WTC11 (cell line): ENCODE measurements at regions not wholly inside any gene's neighbourhood (a gene's known extent, or its start where the extent isn't known, plus 50 kb on each side); places are given as distances from the start of the nearest gene placed in this dataset.

Experiments used
- ATF1 ChIP-seq: sonication (generic); formaldehyde crosslinking; IDR thresholded peaks from 2 replicates; pipeline ENCODE4 v1.8.1; 2023; ENCODE audit warnings: mild to moderate bottlenecking, moderate library complexity, missing genetic modification reagents
- ELF4 ChIP-seq: sonication (generic); formaldehyde crosslinking; IDR thresholded peaks from 2 replicates; pipeline ENCODE4 v1.8.1; 2022; ENCODE audit warnings: low read depth, mild to moderate bottlenecking, moderate library complexity, missing genetic modification reagents
- NR2C2 ChIP-seq: sonication (generic); formaldehyde crosslinking; IDR thresholded peaks from 2 replicates; pipeline ENCODE4 v1.8.0; 2022; ENCODE audit warnings: mild to moderate bottlenecking, missing genetic modification reagents
- NR3C1 ChIP-seq: sonication (generic); formaldehyde crosslinking; conservative IDR thresholded peaks from 2 replicates; pipeline ENCODE4 v1.8.1; 2023; ENCODE audit warnings: low read depth, mild to moderate bottlenecking, missing genetic modification reagents
- SP1 ChIP-seq: sonication (generic); formaldehyde crosslinking; conservative IDR thresholded peaks from 2 replicates; pipeline ENCODE4 v1.8.1; 2022; ENCODE audit warnings: missing genetic modification reagents
- USF2 ChIP-seq: sonication (generic); formaldehyde crosslinking; IDR thresholded peaks from 2 replicates; pipeline ENCODE4 v1.8.1; 2023; ENCODE audit warnings: mild to moderate bottlenecking, missing genetic modification reagents, moderate library complexity
- TF ChIP-seq, protein P1 (sequence below): sonication (generic); formaldehyde crosslinking; conservative IDR thresholded peaks from 2 replicates; pipeline ENCODE4 v1.8.1; 2022; ENCODE audit warnings: mild to moderate bottlenecking, missing genetic modification reagents
- TF ChIP-seq, protein P2 (sequence below): fragments of 200-600 bp; IDR thresholded peaks from 2 replicates; pipeline ENCODE4 v1.8.0; 2022; ENCODE audit warnings: antibody characterized with exemption
- TF ChIP-seq, protein P3 (sequence below): sonication (generic); formaldehyde crosslinking; IDR thresholded peaks from 2 replicates; pipeline ENCODE4 v1.8.0; 2023; ENCODE audit warnings: missing genetic modification reagents, mild to moderate bottlenecking, borderline replicate concordance

DNA sequence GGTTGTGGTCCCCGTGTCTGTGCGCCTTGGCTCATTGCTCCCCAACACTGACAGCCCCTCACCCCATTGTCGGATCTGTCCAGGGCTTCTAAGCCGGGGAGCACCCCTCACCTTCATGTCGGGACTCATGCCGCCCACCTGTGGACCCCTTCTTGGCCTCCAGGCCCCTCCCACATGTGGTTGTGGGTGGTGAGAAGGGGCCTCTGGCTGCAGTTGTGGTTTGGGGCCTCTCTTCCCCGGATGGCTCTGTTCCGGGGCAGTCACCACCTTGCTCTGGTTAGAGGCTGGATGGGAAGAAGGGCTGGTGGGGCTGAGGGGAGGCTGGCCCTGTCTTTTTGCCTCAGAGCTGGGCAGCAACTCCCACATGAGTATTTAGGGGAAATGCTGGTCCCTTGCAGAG is 158.6 kb upstream of the C1orf174 start:
- TF ChIP-seq SP1 (CRISPR knock-in tag) (no peak), USF2 (no peak), NR3C1 (CRISPR knock-in tag) (no peak), ELF4 (no peak), ATF1 (no peak), NR2C2 (CRISPR knock-in tag) (no peak)
- TF ChIP-seq, protein P1, sequence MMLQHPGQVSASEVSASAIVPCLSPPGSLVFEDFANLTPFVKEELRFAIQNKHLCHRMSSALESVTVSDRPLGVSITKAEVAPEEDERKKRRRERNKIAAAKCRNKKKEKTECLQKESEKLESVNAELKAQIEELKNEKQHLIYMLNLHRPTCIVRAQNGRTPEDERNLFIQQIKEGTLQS (CRISPR knock-in tag), result no peak
- TF ChIP-seq, protein P2, sequence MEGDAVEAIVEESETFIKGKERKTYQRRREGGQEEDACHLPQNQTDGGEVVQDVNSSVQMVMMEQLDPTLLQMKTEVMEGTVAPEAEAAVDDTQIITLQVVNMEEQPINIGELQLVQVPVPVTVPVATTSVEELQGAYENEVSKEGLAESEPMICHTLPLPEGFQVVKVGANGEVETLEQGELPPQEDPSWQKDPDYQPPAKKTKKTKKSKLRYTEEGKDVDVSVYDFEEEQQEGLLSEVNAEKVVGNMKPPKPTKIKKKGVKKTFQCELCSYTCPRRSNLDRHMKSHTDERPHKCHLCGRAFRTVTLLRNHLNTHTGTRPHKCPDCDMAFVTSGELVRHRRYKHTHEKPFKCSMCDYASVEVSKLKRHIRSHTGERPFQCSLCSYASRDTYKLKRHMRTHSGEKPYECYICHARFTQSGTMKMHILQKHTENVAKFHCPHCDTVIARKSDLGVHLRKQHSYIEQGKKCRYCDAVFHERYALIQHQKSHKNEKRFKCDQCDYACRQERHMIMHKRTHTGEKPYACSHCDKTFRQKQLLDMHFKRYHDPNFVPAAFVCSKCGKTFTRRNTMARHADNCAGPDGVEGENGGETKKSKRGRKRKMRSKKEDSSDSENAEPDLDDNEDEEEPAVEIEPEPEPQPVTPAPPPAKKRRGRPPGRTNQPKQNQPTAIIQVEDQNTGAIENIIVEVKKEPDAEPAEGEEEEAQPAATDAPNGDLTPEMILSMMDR, result no peak
- TF ChIP-seq, protein P3, sequence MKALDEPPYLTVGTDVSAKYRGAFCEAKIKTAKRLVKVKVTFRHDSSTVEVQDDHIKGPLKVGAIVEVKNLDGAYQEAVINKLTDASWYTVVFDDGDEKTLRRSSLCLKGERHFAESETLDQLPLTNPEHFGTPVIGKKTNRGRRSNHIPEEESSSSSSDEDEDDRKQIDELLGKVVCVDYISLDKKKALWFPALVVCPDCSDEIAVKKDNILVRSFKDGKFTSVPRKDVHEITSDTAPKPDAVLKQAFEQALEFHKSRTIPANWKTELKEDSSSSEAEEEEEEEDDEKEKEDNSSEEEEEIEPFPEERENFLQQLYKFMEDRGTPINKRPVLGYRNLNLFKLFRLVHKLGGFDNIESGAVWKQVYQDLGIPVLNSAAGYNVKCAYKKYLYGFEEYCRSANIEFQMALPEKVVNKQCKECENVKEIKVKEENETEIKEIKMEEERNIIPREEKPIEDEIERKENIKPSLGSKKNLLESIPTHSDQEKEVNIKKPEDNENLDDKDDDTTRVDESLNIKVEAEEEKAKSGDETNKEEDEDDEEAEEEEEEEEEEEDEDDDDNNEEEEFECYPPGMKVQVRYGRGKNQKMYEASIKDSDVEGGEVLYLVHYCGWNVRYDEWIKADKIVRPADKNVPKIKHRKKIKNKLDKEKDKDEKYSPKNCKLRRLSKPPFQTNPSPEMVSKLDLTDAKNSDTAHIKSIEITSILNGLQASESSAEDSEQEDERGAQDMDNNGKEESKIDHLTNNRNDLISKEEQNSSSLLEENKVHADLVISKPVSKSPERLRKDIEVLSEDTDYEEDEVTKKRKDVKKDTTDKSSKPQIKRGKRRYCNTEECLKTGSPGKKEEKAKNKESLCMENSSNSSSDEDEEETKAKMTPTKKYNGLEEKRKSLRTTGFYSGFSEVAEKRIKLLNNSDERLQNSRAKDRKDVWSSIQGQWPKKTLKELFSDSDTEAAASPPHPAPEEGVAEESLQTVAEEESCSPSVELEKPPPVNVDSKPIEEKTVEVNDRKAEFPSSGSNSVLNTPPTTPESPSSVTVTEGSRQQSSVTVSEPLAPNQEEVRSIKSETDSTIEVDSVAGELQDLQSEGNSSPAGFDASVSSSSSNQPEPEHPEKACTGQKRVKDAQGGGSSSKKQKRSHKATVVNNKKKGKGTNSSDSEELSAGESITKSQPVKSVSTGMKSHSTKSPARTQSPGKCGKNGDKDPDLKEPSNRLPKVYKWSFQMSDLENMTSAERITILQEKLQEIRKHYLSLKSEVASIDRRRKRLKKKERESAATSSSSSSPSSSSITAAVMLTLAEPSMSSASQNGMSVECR, result no peak
